Effector memory CD8-positive, alpha-beta T cell (primary cell): ENCODE measurements at regions not wholly inside any gene's neighbourhood (a gene's known extent, or its start where the extent isn't known, plus 50 kb on each side); places are given as distances from the start of the nearest gene placed in this dataset.
"Not testable (repeated sequence)": the region's sequence is repeated elsewhere in the genome, so short reads cannot be mapped to it uniquely, and the experiment has no call there.

Source experiments
- ATAC-seq: fragments of 150-1000 bp; cut with Tn5 transposase; replicated peaks from 2 replicates; pipeline ENCODE4 v1.10.0; 2021; ENCODE audit warnings: mild to moderate bottlenecking, moderate library complexity
- DNase-seq, 3 experiments: peaks; one replicate each; pipeline ENCODE4 v3.0.0; 2021
- H3K27ac Mint-ChIP-seq, 2 donors: one replicate each; pipeline ENCODE4 v1.8.0; 2022; ENCODE audit warnings: mild to moderate bottlenecking in 2 of 2, mixed read lengths in 2 of 2, moderate library complexity in 2 of 2
- H3K27me3 Mint-ChIP-seq, 2 donors: one replicate each; pipeline ENCODE4 v1.8.0; 2022; ENCODE audit warnings: mixed read lengths in 2 of 2
- H3K36me3 Mint-ChIP-seq: one replicate; pipeline ENCODE4 v1.8.0; 2022; ENCODE audit warnings: mild to moderate bottlenecking, moderate library complexity, mixed read lengths; ENCODE audit not compliant: insufficient read depth
- H3K4me1 Mint-ChIP-seq, 2 donors: one replicate each; pipeline ENCODE4 v1.8.0; 2022; ENCODE audit warnings: low read depth in 2 of 2, mixed read lengths in 2 of 2
- H3K4me3 Mint-ChIP-seq, 2 donors: one replicate each; pipeline ENCODE4 v1.8.0; 2022; ENCODE audit warnings: mild to moderate bottlenecking in 2 of 2, mixed read lengths in 2 of 2, moderate library complexity in 2 of 2
- H3K9me3 Mint-ChIP-seq, 2 donors: one replicate each; pipeline ENCODE4 v1.8.0; 2022; ENCODE audit warnings: mixed read lengths in 2 of 2

DNA sequence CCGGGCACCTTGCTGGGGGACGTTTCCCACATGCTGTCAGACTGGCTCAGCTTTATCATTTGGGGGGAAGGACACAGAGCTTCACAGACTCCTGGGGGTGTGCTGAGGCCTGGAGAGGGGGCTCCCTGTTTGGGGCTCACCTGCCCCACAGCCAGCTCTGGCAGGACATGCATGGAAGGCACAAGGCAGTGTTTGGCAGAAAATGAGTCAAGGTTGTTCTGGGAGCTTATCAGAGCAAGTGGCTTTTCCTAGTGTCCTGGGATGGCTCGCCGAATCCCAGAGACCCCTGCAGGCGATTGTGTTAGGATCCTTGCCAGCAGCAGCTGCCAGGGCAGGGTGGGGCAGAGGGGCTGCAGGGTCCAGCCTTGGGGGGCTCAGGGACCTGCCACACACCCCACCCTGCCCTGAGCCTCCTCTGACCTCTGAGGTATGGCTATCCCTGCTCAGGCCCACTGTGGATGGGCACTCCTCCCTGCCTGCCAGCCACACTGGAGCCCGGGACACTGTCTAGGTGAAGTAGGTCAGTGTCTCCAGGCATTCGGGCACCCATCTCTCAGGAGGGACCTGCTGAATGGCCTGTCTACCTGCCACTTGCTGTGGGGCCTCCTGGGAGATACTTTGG is 1323.0 kb downstream of the BRD1 start:
- no peak overlapping the region for H3K27ac Mint-ChIP-seq
- no peaks in the 10 kb centered on the region for H3K9me3 Mint-ChIP-seq
- no peak for ATAC-seq
- no peak for DNase-seq
- H3K27me3 Mint-ChIP-seq, result peaks cover 13 to 70% of the 10 kb centered on the region in 2 donors
- no peaks in the 10 kb centered on the region for H3K4me1 Mint-ChIP-seq
- H3K36me3 Mint-ChIP-seq, result no peaks in the 10 kb centered on the region
- H3K4me3 Mint-ChIP-seq, result no peak overlapping the region

- ATAC-seq (no peak), DNase-seq (no peak)
- no peak overlapping the region for H3K4me3 Mint-ChIP-seq
- H3K27me3 Mint-ChIP-seq, result peaks cover 13 to 65% of the 10 kb centered on the region in 2 donors
- H3K27ac Mint-ChIP-seq, result no peak overlapping the region
- no peaks in the 10 kb centered on the region for H3K4me1 Mint-ChIP-seq
- no peaks in the 10 kb centered on the region for H3K36me3 Mint-ChIP-seq
- no peaks in the 10 kb centered on the region for H3K9me3 Mint-ChIP-seq
These were observed 1323.8 kb downstream of the BRD1 start for GRCh38 chr22:48503876-48504275.

DNA sequence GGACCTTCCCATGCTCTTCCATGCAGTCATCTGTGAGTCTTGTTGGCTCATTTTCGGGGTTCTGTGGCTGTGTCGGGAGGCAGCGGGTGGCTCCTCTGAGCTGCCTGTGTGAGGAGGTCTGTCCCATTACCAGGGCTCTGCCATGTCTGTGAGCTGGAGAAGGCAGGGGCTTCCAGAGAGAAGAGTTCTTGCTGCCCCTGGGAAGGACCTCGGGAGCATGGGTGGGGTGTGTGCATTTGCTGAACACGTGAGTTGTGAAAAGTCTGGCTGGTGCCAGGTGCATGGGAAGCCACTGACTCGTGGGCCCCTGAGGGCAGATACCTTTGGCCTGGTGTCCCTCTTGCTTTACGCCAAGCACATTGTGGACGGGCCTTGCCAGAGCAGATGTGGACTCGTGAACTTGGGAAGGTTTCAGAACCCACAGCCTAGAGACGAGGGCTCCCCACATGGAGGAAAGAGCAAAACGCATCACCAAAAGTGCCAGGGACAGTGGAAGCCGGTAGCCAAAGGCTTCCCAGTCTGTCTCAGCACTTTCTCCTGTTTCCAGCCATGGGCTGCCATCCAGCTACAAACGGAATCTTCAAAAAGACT is 1324.5 kb downstream of the BRD1 start:
- Mint-ChIP-seq H3K4me3 (no peak overlapping the region), H3K36me3 (no peaks in the 10 kb centered on the region)

DNA sequence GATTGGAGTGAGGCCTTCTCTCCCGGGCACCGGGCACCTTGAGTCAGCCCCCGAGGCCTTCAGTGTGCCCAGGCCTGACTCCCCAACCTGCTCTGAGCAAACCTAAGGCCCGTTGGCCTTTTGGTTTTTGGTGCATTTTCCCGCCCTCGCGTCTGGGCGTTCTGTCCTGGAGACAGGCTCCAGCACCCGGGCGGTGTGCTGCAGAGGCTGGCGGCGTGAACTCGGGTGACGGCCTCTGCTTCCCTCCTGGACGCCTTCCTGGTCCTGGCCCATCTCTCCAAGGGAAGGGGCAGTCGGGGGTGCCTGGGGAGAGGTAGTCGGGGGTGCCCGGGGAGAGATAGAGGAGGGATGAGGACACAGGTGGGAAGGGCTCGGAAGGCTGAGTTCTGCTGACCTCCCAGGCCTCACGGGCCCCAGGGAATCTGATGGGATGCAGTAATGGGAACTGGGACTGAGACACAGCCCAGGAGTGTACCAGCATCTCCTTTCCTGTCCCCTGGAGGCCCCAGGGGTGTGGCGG is 1326.4 kb downstream of the BRD1 start:
- no peaks in the 10 kb centered on the region for H3K4me1 Mint-ChIP-seq
- no peak overlapping the region for H3K27ac Mint-ChIP-seq
- H3K27me3 Mint-ChIP-seq, result peaks cover 4 to 41% of the 10 kb centered on the region in 2 donors
- H3K4me3 Mint-ChIP-seq, result no peak overlapping the region
- no peaks in the 10 kb centered on the region for H3K36me3 Mint-ChIP-seq
- DNase-seq, result no peak
- ATAC-seq, result no peak
- no peaks in the 10 kb centered on the region for H3K9me3 Mint-ChIP-seq

More for the DNA sequence above, 1324.5 kb downstream of the BRD1 start:
- Mint-ChIP-seq H3K9me3 (no peaks in the 10 kb centered on the region), H3K4me1 (no peaks in the 10 kb centered on the region), H3K27me3 (peaks cover 13 to 58% of the 10 kb centered on the region in 2 donors), H3K27ac (no peak overlapping the region)
- DNase-seq (no peak), ATAC-seq (no peak)

GRCh38 chr22:48500471-48501230 is 1327.0 kb downstream of the BRD1 start:
- Mint-ChIP-seq H3K9me3 (no peaks in the 10 kb centered on the region), H3K27me3 (peaks cover 5 to 41% of the 10 kb centered on the region in 2 donors), H3K36me3 (no peaks in the 10 kb centered on the region), H3K4me1 (no peaks in the 10 kb centered on the region), H3K4me3 (no peak overlapping the region), H3K27ac (no peak overlapping the region)
- DNase-seq (no peak), ATAC-seq (no peak)

GRCh38 chr22:48499456-48500425 is 1327.9 kb downstream of the BRD1 start:
- Mint-ChIP-seq H3K9me3 (no peaks in the 10 kb centered on the region), H3K36me3 (no peaks in the 10 kb centered on the region), H3K4me3 (no peak overlapping the region), H3K27me3 (peaks cover 9 to 41% of the 10 kb centered on the region in 2 donors), H3K4me1 (no peaks in the 10 kb centered on the region), H3K27ac (no peak overlapping the region)
- DNase-seq, result no peak
- ATAC-seq, result no peak

GRCh38 chr22:48498526-48499331 is 1328.9 kb downstream of the BRD1 start:
- peaks cover 9 to 41% of the 10 kb centered on the region in 2 donors for H3K27me3 Mint-ChIP-seq
- DNase-seq, result no peak
- H3K36me3 Mint-ChIP-seq, result no peaks in the 10 kb centered on the region
- no peak overlapping the region for H3K4me3 Mint-ChIP-seq
- no peaks in the 10 kb centered on the region for H3K9me3 Mint-ChIP-seq
- H3K4me1 Mint-ChIP-seq, result no peaks in the 10 kb centered on the region
- no peak for ATAC-seq
- H3K27ac Mint-ChIP-seq, result no peak overlapping the region

DNA sequence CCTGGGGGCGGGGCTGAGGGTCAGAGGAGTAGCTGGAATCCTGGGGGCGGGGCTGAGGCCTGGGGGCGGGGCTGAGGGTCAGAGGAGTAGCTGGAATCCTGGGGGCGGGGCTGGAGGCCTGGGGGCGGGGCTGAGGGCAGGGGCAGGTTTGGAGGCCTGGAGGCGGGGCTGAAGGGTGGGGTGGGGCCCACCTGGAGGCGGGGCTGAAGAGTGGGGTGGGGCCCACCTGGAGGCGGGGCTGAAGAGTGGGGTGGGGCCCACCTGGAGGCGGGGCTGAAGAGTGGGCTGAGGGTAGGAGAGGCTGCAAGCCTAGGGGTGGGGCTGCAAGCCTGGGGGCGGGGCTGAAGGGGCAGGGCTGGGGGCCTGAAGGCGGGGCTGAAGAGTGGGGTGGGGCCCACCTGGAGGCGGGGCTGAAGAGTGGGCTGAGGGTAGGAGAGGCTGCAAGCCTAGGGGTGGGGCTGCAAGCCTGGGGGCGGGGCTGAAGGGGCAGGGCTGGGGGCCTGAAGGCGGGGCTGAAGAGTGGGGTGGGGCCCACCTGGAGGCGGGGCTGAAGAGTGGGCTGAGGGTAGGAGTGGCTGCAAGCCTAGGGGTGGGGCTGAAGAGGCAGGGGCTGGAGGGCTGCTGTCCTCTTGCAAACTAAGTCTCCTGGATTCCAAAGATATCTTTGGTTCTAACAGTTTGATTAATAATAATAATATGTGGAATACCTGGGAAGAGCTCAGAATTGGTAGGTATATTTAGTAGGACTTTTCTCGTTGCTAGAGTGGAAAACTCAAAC is 1329.7 kb downstream of the BRD1 start:
- H3K27me3 Mint-ChIP-seq, result peaks cover 10 to 42% of the 10 kb centered on the region in 2 donors
- H3K36me3 Mint-ChIP-seq, DNase-seq, H3K4me3 Mint-ChIP-seq, H3K9me3 Mint-ChIP-seq, H3K27ac Mint-ChIP-seq, ATAC-seq, H3K4me1 Mint-ChIP-seq: not testable (repeated sequence)

DNA sequence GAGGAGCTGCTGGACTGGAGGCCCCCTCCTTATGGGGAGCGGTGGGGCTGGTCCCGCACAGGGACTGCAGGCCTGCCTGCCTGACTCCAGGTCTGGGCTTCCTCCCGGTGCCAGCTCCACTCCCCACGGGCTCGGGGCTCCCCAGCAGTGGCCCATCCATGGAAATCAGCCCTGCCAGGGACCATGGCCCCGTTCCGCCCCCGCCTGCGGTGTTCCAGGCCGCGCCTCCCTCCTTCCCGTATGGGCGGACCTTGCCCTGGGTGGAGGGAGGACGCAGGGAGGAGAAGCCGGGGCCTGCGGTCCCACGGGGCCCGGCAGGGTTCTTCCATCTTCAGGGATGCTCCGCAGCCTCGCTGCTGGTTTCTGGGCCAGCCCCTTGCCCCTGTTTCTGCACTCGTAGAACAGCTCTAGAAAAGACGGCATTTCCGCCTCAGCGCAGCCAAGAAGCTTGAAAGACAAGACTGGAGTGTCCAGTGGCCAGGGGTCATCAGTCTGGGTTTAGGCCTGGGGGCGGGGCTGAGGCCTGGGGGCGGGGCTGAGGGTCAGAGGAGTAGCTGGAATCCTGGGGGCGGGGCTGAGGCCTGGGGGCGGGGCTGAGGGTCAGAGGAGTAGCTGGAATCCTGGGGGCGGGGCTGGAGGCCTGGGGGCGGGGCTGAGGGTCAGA is 1330.6 kb downstream of the BRD1 start:
- Mint-ChIP-seq H3K27ac (no peak overlapping the region), H3K27me3 (peaks cover 18 to 42% of the 10 kb centered on the region in 2 donors), H3K4me3 (no peak overlapping the region), H3K9me3 (no peaks in the 10 kb centered on the region), H3K36me3 (peaks cover 2% of the 10 kb centered on the region), H3K4me1 (peaks cover 3% of the 10 kb centered on the region in 2 donors)
- DNase-seq, result no peak
- ATAC-seq, result no peak

GRCh38 chr22:48496226-48496845 is 1331.3 kb downstream of the BRD1 start:
- DNase-seq (no peak), ATAC-seq (no peak)
- H3K27ac Mint-ChIP-seq, result no peak overlapping the region
- H3K27me3 Mint-ChIP-seq, result peaks cover 26 to 49% of the 10 kb centered on the region in 2 donors
- no peaks in the 10 kb centered on the region for H3K9me3 Mint-ChIP-seq
- peaks cover 2% of the 10 kb centered on the region for H3K36me3 Mint-ChIP-seq
- no peak overlapping the region for H3K4me3 Mint-ChIP-seq
- peaks cover 3 to 5% of the 10 kb centered on the region in 2 donors for H3K4me1 Mint-ChIP-seq

DNA sequence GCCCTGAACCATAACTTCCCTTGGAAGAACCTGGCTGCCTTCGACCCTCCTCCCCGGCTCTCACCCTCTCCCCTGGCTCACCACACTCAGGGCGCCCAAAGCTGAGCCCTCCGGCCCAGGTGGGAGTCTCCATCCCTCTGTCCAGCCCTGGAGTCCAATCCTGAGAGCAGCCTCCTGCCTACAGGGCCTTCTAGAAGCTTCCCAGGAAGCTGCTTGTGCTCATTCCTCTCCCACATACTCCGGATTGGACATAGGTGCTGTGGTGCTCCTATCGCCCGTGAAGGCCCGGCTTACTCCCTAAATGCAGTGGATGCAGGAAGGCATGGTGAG is 1332.0 kb downstream of the BRD1 start:
- H3K27me3 Mint-ChIP-seq, result peaks cover 32 to 55% of the 10 kb centered on the region in 2 donors
- H3K9me3 Mint-ChIP-seq, result no peaks in the 10 kb centered on the region
- H3K36me3 Mint-ChIP-seq, result peaks cover 2% of the 10 kb centered on the region
- H3K4me1 Mint-ChIP-seq, result peaks cover 5 to 8% of the 10 kb centered on the region in 2 donors
- ATAC-seq (no peak), DNase-seq (no peak)
- no peak overlapping the region for H3K4me3 Mint-ChIP-seq
- H3K27ac Mint-ChIP-seq, result no peak overlapping the region
